NCI-H2081 (cell line): ENCODE measurements at regions not wholly inside any gene's neighbourhood (a gene's known extent, or its start where the extent isn't known, plus 50 kb on each side); places are given as distances from the start of the nearest gene placed in this dataset.
A peak's percentile ranks its signal among the peaks of the same experiment; 100 is the strongest.

Source experiments
- DNase-seq, 2 experiments: peaks; one replicate each; lab custom pipeline; 2025; lab: John Stamatoyannopoulos, UW

DNA sequence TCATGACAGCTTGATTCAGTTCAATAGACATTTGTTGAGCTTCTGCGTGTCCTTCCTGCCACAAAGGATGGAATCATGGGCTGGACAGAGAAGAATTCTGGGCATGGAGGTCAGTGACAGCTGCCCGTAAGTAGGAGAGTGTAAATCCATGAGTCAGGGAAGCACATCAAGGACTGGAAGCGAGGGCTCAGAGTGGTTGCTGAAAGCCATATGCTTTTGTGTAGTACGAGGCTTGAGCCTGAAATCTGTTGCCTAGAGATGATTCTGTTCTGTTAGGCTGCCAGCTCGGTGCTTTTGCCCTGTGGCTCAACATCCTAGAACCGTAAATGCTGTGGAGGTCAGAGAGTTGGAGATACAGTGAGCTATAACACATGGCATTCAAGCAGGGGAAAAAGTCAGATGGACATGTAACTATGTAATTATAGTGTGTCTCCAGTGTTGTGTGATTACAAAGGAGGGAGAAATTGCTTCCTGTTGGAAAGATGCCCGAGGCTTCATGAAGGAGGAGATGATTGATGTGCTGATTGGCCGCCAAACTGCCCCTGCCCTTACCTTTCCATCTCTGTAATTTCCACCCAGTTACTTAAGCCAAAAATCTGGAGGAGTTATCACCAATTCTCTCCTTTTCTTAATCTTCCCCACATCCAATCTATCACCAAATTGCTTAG is 92.8 kb upstream of the CACNA1E start:
- DNase-seq, result peak; percentile 88 to 96

DNA sequence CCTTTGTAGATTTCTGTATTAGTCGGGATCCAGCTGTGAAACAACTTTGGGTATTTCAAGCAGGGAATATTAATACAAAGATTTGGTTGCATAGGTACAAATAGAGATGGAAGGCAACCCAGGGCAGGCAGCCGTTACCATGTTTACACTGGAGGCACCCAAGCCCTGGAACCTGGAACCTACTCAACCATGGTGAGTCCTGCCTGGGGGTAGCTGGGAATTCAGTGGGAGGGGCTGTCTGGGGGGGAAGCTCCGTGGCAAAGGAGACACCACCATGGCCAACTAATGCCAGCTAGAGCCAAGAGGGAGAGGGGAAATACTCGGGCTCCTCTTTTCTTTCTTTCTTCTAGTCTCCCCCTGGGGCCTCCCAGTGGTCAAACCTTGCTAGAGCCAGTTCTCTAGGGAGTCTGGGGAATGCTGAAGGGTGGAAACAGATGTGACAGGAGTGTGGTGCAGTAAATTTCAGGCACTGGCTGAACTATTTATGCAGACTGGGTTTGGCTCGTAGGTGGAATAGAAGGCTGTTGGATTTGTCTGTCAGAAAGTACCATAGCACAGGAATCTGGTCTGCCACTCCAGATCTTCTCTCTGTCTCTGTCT is 91.9 kb upstream of the CACNA1E start:
- DNase-seq, result peak; percentile 49 to 73

DNA sequence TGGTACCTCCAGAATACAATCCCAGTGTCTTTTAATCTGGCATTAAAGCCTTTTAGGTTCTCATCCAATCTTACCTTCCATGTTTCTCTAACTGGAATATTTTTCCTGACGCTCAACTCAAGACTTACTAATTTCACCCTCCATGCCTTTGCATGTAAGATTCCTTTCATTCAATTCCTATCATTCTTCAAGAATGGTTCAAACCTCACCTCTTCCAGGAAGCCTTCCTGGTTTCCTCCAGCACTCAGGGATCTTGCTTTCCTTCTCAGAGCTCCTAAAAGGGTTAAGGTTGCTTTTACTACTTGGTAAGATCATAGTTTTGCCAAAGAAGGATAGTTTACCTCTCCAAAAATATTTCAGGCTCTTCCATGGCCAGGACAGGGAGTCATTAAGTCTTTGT is 91.2 kb upstream of the CACNA1E start:
- DNase-seq, result no peak

DNA sequence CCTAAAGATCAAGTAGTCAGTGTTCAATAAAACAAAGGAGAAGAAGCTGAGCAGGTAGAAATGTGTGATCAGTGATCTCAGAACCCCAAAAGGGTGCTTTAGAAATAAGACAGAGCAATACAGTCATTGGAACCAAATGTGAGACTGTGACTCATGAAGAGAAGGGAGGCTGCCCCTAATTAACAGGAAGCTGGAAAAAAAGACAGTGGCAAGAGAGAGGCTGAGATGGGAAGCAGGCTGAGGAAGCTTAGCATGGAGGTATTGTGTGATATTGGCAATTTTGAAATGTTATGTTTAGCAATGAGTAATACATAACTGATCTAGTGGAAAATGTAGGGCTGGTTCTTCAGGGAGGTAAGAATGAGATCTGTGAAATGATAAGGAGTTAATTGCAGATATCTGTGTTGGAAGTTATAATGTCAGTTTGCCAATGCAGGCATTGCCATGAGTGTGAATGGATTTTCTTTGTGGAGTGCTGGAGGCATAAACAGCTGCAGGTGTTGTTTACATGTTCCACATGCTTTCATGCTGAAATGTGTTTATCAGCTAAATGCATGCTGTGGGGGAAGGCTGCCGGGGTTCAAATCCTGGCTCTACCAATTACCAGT is 90.6 kb upstream of the CACNA1E start:
- no peak for DNase-seq

DNA sequence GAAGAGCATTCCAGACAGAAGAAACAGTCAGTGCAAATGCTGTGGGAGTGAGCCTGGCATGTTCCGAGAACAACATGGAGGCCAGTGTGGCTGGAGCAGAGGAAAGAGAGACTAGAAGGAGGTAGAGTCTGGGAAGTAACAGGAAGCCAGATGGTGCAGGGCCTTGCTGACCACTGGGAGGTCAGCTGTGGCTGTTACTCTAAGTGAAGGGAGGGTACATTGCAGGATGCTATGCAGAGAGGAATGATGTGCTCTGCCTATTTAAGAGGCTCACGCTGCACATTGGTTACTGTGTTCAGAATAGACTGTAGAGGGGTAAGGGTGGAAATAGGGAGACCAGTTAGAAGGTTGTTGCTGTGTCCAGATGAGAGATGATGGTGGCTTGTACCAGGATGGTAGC is 88.6 kb upstream of the CACNA1E start:
- no peak for DNase-seq

DNA sequence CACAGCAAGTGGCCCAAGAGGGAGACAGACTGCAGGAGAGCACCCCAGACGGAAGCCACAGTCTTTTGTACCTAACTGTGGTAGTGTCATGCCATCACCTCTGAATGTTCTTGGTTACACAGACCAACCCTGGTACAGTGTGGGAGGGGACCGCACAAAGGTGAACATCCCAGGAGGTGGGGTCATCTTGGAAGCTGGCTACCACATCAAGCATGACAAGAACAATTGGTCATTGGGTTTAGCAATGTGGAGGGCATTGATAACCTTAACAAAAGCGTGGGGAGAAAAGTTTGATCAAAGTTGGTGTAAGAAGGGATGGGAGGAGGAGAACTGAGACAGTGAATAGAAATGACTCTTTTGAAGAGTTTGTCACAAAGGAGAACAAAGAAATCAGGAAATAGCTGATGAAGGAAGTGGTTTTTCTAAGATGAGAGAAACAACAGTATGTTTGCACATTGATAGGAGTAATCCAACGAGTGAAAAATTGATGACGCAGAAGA is 87.1 kb upstream of the CACNA1E start:
- DNase-seq, result no peak

DNA sequence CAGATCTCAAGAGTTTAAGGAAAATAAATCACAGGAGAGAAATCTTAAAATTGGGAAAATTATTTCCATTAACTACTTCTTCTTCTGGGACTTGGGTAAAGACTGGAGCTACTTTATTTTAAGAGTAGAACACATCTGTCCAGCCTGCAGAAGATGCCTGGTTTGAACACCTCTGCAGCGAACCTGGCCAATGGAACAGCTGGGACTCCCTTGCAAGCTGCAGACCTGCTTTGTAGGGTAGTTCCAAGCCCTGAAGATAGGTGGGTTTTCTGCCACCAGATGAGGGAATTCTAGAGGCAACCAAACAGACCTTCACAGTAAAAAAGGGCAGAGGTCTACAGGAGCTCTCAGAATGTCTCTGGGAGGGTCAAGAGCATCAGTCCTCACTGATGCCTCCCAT is 86.5 kb upstream of the CACNA1E start:
- no peak for DNase-seq

DNA sequence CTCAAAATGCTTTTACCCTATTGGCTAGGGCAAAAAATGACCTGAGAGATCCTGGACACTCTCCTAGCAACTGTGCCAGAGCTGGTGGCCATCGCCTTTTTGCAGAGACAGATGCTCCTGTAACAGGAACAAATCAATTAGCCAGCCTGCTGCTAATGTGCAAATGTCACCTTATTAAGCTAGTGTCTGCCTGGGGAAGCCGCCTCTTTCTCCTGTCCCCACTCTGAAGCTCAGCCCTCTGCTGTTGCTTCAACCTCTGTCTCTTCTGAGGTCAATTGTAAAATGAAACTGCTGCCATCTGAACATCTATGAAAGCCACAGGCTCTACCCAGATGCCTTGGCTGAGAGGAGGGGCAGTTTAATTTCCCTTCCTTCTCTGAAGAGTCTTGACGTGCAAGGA is 85.5 kb upstream of the CACNA1E start:
- no peak for DNase-seq

DNA sequence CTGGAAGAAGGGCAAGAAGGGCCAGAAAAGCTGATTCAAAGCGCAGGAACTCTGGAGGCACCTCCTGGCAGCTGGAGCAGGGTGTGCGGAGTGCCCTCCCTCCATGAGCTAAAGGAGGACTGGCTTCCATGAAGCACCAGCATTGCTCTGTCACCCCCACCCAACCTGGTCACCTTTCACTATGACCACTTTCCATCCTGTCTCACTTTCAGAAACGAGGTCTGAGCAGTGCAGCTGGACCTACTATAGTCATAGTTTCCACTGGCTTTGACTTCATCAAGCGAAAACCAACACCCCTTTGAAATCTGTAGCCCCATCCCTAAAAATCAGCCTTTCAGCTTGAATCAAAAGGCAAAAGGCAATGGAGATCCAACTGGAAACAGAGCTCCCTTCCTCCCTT is 84.8 kb upstream of the CACNA1E start:
- DNase-seq, result no peak

DNA sequence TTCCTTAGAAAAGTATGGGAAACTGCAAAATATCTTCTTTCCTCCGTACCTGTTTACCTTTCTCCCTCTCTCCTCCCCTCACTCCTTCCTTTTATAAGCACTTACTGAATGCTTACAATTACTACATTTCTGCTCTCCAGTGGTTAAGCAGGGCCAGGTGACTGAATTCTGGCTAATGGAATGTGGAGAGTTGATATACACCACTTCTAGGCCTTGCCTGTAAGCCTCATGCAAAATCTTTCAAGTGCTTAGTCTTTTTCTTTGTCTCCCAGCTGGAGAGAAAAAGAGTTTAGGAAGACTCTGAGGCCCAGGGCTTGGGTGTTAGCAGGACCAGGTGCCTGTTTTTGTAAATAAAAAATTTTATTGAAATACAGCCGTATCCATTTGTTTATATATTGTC is 77.7 kb upstream of the CACNA1E start:
- DNase-seq, result no peak

DNA sequence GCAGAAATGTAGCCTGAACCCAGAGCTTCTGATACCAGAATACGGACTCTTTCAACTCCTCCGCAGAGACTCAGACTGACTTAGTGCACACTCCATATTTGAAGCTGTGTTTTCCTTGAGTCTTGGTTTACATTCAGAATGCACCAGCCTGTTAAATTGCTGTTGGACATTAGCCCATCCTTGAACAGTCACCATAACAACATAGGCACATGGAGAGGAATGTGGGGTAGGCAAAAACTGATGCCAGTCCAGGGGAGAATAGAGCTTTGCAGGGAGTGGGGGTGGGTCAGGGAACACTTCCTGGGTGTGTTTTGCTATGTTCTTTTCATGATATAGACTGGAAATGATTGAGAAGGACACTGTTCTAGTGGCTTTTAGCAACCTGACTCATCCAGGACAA is 76.3 kb upstream of the CACNA1E start:
- DNase-seq, result no peak

DNA sequence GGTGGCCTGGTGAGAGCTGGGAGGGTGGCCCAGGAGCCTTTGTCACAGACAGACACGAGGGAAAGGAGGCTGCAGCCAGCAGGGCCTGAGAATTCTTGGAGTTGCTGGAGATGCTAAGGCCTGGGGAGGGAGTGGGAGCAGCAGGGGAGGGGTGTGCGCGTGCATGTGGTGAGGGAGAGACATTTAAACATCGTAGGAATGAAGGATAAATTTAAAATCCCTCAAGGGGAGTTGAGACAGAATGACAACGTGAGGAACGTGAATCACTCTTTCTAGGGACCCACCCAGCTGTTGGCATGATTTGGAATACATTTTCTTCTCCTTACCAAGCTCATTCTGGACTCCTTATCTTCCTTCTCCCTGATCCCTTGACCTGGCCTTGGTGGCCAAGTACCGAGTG is 73.3 kb upstream of the CACNA1E start:
- DNase-seq, result no peak

DNA sequence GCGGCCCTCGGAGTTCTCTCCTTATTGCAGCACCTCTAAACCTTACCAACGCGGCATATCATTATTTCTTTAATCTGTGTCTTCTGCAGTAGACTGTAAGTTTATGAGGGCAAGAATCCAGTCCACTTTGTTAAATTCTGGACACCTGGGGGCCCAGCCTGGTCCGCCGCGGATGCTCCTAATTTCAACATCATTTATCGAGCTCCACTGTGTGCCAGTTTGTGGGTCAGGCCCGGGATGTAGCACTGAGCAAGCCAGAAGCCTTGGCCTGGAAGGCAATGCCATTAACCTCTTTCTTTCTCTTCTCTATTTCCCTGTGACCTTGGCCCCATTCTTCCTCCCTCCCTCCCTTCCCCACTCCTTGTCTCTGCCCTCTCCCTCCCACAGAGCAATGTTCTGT is 70.6 kb upstream of the CACNA1E start:
- no peak for DNase-seq

DNA sequence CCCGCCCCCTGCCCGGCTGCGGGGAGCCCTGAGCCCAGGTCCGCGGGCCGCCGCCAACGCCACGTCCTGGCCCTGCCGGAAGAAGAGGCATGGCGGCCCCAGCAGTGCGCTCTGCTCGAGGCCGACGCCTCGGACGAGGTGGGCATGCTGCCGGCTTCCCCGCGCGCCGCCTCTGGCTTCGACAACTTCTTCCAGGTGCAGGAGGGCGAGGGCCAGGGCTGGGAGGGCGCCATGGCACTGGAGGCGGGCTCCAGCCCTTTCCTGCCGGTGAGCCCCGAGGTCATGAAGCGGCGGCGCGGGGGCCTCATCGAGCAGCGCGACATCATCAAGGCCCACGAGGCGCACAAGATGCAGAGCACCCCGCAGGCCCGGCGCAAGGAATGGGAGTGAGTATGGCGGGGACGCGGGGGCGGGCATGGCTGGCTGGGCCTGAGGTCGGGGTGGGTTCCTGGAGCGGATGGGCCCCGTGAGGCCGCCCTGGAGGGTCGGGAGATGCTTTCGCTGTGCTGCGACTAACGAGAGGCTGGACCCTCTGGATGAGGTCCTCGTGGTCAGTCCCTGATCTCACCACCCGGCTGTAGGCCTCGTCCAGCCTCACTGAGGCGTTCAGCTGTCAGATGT is 70.0 kb upstream of the CACNA1E start:
- DNase-seq, result no peak

DNA sequence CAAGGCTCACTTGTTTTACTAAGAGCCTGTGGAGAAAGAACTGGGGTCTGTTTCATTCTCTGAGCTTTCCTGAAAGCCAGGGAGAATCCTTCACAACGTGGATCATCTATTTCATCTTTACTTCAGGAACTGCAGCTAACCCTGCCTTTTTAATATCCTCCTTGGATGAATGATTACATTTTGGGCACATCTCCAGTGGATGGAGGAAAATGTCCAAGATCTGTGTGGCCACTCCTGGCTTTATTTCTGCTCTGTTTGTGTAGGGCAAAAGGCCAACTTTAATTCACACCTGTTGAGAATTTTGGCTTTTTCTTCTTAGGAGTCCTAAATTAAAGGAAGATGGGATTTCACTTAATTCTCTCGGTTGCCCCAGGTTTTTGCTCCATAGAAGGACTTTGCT is 69.5 kb upstream of the CACNA1E start:
- no peak for DNase-seq

DNA sequence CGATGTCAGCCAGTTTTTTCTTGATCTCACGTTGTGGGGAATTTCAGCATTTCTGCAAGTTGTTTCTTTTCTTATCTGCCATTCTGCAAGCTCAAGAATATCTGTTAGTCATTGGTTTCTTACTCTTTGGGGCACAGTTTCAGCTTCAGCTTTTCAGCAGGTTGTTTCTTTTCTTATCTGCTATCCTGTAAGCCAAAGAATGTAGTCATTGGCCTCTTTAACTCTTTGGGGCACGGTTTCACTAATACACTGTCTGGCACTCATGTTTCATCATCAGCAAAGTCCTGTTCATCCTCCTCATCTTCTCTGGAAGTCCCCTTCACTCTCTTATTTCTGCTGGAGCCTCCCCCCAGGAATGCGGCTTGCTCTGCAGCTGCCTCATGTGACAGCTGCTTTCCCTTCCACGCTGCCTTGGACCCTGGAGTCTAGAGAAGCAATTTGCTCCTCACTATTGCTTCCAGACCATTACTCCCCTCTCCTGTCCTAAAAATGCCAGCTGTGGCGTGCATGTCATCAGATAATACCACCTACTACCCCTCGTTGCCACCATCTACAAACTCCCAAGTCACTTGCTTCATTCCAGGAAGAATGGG is 67.0 kb upstream of the CACNA1E start:
- no peak for DNase-seq

DNA sequence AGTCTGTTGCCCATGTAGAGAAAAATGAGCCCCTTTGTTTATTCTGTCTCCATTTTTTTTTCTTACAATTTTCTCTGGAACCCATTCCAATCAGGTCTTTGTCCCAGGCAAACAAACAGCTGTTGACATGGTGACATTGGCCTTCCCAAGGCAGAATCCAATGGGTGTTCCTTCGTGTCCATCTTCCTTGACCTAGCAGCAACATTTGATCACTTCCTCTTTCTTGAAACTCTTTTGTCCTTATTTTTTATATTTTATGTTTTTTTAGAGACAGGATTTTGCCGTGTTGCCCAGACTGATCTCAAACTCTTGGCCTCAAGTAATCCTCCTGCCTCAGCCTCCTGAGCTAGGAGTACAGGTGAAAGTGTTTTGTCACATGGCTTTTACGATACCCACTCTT is 65.4 kb upstream of the CACNA1E start:
- no peak for DNase-seq

DNA sequence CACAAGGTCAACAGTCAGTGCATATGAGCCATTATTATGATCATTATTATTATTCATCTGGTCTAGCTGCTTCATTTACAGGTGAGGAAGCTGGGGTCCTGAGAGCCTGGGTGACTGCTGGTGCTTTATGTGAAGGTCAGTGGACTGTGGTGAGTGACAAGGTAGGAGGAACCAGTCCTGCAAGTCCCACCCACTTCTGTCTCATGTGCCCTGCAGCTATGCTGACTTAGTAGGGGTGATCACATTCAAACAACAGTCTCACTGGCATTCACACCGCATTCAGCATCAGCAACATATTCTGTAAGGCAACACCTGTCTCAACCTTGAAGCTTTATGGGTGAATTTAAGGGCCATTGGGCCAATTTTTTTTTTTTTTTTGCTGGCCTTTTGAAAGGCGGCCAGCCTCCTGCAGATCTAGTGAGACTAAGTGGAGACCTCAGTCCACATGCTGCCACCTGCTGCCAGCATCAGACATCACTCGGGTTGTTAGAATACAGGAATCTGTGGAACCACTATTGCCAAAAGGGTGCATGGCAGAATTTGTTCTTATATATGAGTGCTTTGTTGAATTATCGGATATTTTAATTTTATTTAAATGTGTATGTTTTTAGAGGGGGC is 59.9 kb upstream of the CACNA1E start:
- DNase-seq, result peak; percentile 43 to 65

DNA sequence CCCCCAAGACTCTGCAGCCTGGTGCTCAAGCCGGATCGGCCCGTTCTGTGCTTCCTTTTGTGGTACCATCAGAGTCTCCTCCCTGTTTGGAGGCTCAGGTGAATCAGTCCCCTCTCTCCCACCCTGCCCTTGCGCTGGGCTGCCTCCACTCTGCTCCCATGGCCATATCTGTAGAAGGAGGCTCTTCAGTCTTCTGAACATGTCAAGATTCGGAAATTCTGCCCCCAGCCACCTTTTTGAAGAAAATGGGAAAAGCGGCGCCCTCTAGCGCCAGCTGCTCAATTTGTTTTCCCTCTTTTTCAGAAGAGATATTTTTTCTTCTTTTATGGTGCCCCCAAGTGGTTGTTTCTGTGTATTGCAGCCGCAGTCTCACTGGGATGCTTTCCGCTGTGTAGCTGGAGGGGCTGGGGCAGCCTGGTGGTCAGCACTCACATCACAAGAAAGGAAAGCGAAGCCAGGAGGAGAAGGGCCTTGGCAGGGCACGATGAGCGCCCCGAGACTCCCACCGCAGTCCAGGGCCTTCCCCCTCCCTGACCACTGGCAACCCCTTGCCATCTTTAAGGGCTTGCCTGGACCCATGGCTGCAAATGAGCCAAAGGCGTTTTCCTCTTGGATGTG is 58.4 kb upstream of the CACNA1E start:
- peak; percentile 77 to 86 for DNase-seq

DNA sequence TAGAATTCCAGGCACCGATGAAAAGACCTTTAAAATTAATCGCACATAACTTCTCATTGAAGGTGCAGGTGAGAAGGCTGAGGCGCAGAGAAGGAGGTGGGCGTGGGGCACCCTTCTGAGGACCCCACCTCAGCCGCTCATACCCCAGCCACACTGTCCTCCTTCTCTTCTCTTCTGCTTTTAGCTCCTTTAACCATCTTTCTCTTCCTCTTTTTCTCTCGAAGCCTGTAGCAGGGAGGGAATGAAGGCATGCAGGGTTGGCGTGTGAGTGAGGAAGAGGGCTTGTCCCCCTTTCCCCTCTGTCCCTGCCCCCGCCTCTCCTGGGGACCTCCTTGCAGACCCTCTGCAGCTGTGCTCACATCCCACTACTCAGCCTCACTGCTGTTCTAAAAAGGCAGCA is 57.8 kb upstream of the CACNA1E start:
- no peak for DNase-seq

DNA sequence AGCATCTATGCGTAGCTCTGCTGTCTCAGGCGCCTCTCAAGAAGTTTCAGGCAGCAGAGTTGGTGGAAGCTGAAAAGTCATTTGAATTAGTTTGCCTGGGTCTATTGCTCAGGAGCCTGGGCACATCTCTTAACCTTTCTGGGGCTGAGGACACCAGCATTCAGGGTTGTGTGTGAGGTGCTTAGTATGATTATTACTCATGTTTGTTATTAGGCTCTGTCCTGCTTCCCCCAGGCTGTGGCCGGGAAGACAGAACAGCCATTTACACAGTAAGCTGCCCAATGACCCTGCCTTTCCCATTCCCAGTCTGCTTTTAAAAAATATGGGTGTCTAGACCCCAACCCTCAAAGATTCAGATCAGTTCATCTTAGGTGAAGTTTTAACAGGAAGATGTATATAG is 53.9 kb upstream of the CACNA1E start:
- DNase-seq, result no peak
